Hepatocyte (in vitro differentiated cells): ENCODE measurements at regions not wholly inside any gene's neighbourhood (a gene's known extent, or its start where the extent isn't known, plus 50 kb on each side); places are given as distances from the start of the nearest gene placed in this dataset.

Experiments used
- DNase-seq: peaks from one replicate; pipeline ENCODE4 v3.0.0-alpha.2; 2016; ENCODE audit warnings: low spot score
- H2AFZ ChIP-seq: fragments of 200-600 bp; sonication (generic); 2 replicates; pipeline ENCODE4 v1.6.0; 2016; ENCODE audit warnings: antibody characterized with exemption, mild to moderate bottlenecking
- H3K27ac ChIP-seq: fragments of 200-600 bp; sonication (generic); 2 replicates; pipeline ENCODE4 v1.5.1; 2016; ENCODE audit warnings: mild to moderate bottlenecking
- H3K27me3 ChIP-seq: fragments of 200-600 bp; sonication (generic); 2 replicates; pipeline ENCODE4 v1.6.1; 2016
- H3K36me3 ChIP-seq: fragments of 200-600 bp; sonication (generic); replicated peaks from 2 replicates; pipeline ENCODE4 v1.5.1; 2016; ENCODE audit warnings: low read depth; ENCODE audit not compliant: insufficient read depth
- H3K4me1 ChIP-seq: fragments of 200-600 bp; sonication (generic); 2 replicates; pipeline ENCODE4 v1.5.1; 2016; ENCODE audit warnings: mild to moderate bottlenecking, moderate library complexity; ENCODE audit not compliant: insufficient read depth
- H3K4me2 ChIP-seq: fragments of 200-600 bp; sonication (generic); 2 replicates; pipeline ENCODE4 v1.6.0; 2016
- H3K4me3 ChIP-seq: fragments of 200-600 bp; sonication (generic); 2 replicates; pipeline ENCODE4 v1.5.1; 2016; ENCODE audit warnings: mild to moderate bottlenecking
- H3K79me2 ChIP-seq: fragments of 200-600 bp; sonication (generic); 2 replicates; pipeline ENCODE4 v1.6.0; 2017; ENCODE audit warnings: mild to moderate bottlenecking
- H3K9me2 ChIP-seq: fragments of 200-600 bp; sonication (generic); replicated peaks from 2 replicates; pipeline ENCODE4 v1.6.0; 2017; ENCODE audit warnings: mild to moderate bottlenecking; ENCODE audit not compliant: insufficient read depth
- H3K9me3 ChIP-seq: fragments of 200-600 bp; sonication (generic); 2 replicates; pipeline ENCODE4 v1.5.1; 2016; ENCODE audit warnings: low read depth, mild to moderate bottlenecking
- H4K20me1 ChIP-seq: fragments of 200-600 bp; sonication (generic); 2 replicates; pipeline ENCODE4 v1.6.0; 2016; ENCODE audit warnings: mild to moderate bottlenecking; ENCODE audit not compliant: insufficient read depth, poor library complexity, severe bottlenecking
- EZH2 ChIP-seq: fragments of 200-600 bp; sonication (generic); IDR thresholded peaks from 2 replicates; pipeline ENCODE4 v1.6.1; 2016; ENCODE audit warnings: antibody characterized with exemption, mild to moderate bottlenecking, borderline replicate concordance
- EZH2phosphoT487 ChIP-seq: fragments of 200-600 bp; sonication (generic); IDR thresholded peaks from one replicate; pipeline ENCODE4 v1.6.1; 2018; ENCODE audit warnings: antibody characterized with exemption, mild to moderate bottlenecking, low read depth, moderate library complexity; ENCODE audit not compliant: unreplicated experiment, severe bottlenecking
- WGBS: methylation state at CpG from one replicate; pipeline ENCODE4 v1.1.6; 2016; ENCODE audit warnings: low lambda C conversion rate; ENCODE audit errors: missing lambda C conversion rate; 5-methylcytosine and 5-hydroxymethylcytosine counted together
- TF ChIP-seq, protein P1 (sequence below): fragments of 200-600 bp; sonication (generic); IDR thresholded peaks from 2 replicates; pipeline ENCODE4 v1.5.1; 2016; ENCODE audit warnings: antibody characterized with exemption, mild to moderate bottlenecking; ENCODE audit not compliant: poor library complexity

DNA sequence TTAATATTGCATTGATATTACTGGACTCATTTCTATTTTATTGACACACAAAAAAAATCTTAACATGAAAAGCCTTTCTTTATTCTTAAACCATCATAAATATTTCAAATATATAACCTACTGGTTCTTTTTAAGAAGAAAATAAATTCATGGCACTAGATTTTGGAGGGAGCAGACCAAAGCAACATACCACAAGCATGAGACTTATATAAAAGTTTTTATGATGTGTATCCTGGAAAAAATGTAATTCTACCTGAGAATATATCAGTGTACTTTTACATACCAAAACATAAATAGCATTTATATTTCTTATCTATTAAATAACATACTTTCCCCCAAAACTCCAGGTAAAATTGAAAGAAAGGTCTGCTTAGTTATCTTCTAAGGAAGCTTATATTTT is 508.2 kb upstream of the SEMA3D start:
- Histone ChIP-seq H3K4me3 (no peak overlapping the region), H3K4me2 (no peak overlapping the region), H4K20me1 (no peaks in the 10 kb centered on the region), H3K9me3 (no peaks in the 10 kb centered on the region), H3K9me2 (no peaks in the 10 kb centered on the region), H3K27me3 (no peaks in the 10 kb centered on the region), H3K36me3 (no peaks in the 10 kb centered on the region), H2AFZ (no peak overlapping the region), H3K4me1 (no peaks in the 10 kb centered on the region), H3K79me2 (no peaks in the 10 kb centered on the region), H3K27ac (no peak overlapping the region)
- no peak for DNase-seq
- TF ChIP-seq EZH2, result no peak
- TF ChIP-seq EZH2phosphoT487, result no peak
- TF ChIP-seq, protein P1, sequence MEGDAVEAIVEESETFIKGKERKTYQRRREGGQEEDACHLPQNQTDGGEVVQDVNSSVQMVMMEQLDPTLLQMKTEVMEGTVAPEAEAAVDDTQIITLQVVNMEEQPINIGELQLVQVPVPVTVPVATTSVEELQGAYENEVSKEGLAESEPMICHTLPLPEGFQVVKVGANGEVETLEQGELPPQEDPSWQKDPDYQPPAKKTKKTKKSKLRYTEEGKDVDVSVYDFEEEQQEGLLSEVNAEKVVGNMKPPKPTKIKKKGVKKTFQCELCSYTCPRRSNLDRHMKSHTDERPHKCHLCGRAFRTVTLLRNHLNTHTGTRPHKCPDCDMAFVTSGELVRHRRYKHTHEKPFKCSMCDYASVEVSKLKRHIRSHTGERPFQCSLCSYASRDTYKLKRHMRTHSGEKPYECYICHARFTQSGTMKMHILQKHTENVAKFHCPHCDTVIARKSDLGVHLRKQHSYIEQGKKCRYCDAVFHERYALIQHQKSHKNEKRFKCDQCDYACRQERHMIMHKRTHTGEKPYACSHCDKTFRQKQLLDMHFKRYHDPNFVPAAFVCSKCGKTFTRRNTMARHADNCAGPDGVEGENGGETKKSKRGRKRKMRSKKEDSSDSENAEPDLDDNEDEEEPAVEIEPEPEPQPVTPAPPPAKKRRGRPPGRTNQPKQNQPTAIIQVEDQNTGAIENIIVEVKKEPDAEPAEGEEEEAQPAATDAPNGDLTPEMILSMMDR, result no peak

DNA sequence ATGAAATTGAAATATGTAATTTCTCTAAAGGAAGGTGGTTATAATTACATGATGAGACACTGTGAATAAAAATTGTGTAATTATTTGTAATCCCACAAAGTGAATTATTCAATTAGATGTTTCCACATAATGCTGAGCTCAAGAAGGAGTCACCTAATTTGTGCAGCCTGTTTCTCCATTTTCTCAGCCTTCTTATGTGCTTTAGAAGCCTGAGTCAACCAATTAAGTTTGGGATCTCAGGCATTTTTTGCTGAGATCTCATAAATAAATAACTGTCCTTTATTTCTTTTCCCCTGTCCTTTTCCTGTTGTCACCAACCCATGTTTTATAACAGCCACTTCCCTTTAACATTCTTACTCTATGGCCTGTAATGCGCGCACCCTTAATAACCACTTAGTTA is 506.5 kb upstream of the SEMA3D start:
- Histone ChIP-seq H3K27me3 (no peaks in the 10 kb centered on the region), H3K9me2 (no peaks in the 10 kb centered on the region), H3K36me3 (no peaks in the 10 kb centered on the region), H3K4me3 (no peak overlapping the region), H2AFZ (no peak overlapping the region), H3K27ac (no peak overlapping the region), H3K4me1 (no peaks in the 10 kb centered on the region), H3K9me3 (no peaks in the 10 kb centered on the region), H3K4me2 (no peak overlapping the region), H3K79me2 (no peaks in the 10 kb centered on the region), H4K20me1 (no peaks in the 10 kb centered on the region)
- DNase-seq, result no peak
- no peak for TF ChIP-seq EZH2
- no peak for TF ChIP-seq EZH2phosphoT487
- TF ChIP-seq, protein P1, result no peak
- WGBS, result 100% methylated on average over 2 of the region's 2 CpGs

DNA sequence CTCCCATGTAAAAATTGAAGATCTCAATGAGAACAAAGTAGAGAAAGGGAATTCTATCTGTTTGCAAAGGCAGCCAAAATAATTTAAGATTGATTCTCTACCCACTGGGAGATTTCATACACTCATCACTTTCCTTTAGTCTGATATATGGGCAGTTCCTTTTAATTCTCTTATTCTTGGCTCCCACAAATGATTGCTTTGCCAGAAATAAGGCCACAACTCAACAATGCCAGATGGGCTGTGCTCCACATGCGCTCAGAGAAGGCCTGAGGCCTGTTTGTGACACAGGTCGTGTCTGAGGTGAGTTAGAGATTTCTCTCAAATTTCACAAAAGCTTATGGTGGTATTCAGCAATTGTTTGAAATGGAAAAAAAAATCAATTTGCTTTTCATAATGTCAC is 501.9 kb upstream of the SEMA3D start:
- no peaks in the 10 kb centered on the region for H3K4me1 ChIP-seq
- no peaks in the 10 kb centered on the region for H3K27me3 ChIP-seq
- no peaks in the 10 kb centered on the region for H4K20me1 ChIP-seq
- 67% methylated on average over 2 of the region's 2 CpGs for WGBS
- no peak overlapping the region for H2AFZ ChIP-seq
- no peak overlapping the region for H3K4me2 ChIP-seq
- TF ChIP-seq, protein P1, result no peak
- no peak for TF ChIP-seq EZH2
- TF ChIP-seq EZH2phosphoT487, result no peak
- no peaks in the 10 kb centered on the region for H3K9me3 ChIP-seq
- no peaks in the 10 kb centered on the region for H3K36me3 ChIP-seq
- no peaks in the 10 kb centered on the region for H3K79me2 ChIP-seq
- no peaks in the 10 kb centered on the region for H3K9me2 ChIP-seq
- H3K4me3 ChIP-seq, result no peak overlapping the region
- no peak overlapping the region for H3K27ac ChIP-seq
- DNase-seq, result no peak
